Astrocyte of the spinal cord (primary cell): ENCODE measurements at regions not wholly inside any gene's neighbourhood (a gene's known extent, or its start where the extent isn't known, plus 50 kb on each side); places are given as distances from the start of the nearest gene placed in this dataset.
"Not testable (repeated sequence)": the region's sequence is repeated elsewhere in the genome, so short reads cannot be mapped to it uniquely, and the experiment has no call there.

ENCODE experiments used
- DNase-seq: peaks from one replicate; pipeline ENCODE4 v3.0.0; 2011; ENCODE audit warnings: low read depth, low spot score
- H3K4me3 ChIP-seq: 2 replicates; pipeline ENCODE4 v1.5.1; 2011; ENCODE audit warnings: low read depth, mild to moderate bottlenecking, low read length, moderate library complexity
- CTCF ChIP-seq: IDR thresholded peaks from 2 replicates; pipeline ENCODE4 v1.5.1; 2012; ENCODE audit warnings: low read depth, mild to moderate bottlenecking, low read length, inconsistent platforms
- in situ Hi-C: cut with HindIII; loops from 2 replicates; pipeline ENCODE4 v1.10.0; 2017; ENCODE audit warnings: low sequenced_read_pairs

GRCh38 chr6:103723438-103724322, 1136.0 kb downstream of the HACE1 start:
- TF ChIP-seq CTCF, result no peak
- in situ Hi-C loops, result no loop called here
- H3K4me3 ChIP-seq, result no peak overlapping the region
- no peak for DNase-seq

GRCh38 chr6:103722683-103723082, 1137.0 kb downstream of the HACE1 start:
- DNase-seq, result no peak
- no peak overlapping the region for H3K4me3 ChIP-seq
- TF ChIP-seq CTCF, result no peak
- in situ Hi-C loops, result no loop called here

GRCh38 chr6:103721923-103722322, 1137.8 kb downstream of the HACE1 start:
- DNase-seq, result no peak
- no peak for TF ChIP-seq CTCF
- no peak overlapping the region for H3K4me3 ChIP-seq
- in situ Hi-C loops, result no loop called here

- no peak for DNase-seq
- no peak overlapping the region for H3K4me3 ChIP-seq
- in situ Hi-C loops, result no loop called here
- TF ChIP-seq CTCF, result no peak
Observed at GRCh38 chr6:103720393-103720792, 1139.3 kb downstream of the HACE1 start.

GRCh38 chr6:103719545-103719944, 1140.2 kb downstream of the HACE1 start:
- in situ Hi-C loops, result no loop called here

GRCh38 chr6:103715269-103715668, 1144.5 kb downstream of the HACE1 start:
- DNase-seq, result no peak
- in situ Hi-C loops, result no loop called here

More at GRCh38 chr6:103719545-103719944, 1140.2 kb downstream of the HACE1 start:
- DNase-seq, result no peak
- no peak overlapping the region for H3K4me3 ChIP-seq
- no peak for TF ChIP-seq CTCF

GRCh38 chr6:103709236-103709635, 1150.5 kb downstream of the HACE1 start:
- DNase-seq, H3K4me3 ChIP-seq, in situ Hi-C loops: not testable (repeated sequence)

More at GRCh38 chr6:103715269-103715668, 1144.5 kb downstream of the HACE1 start:
- no peak overlapping the region for H3K4me3 ChIP-seq
- no peak for TF ChIP-seq CTCF
